RWPE2 (cell line): ENCODE measurements at regions not wholly inside any gene's neighbourhood (a gene's known extent, or its start where the extent isn't known, plus 50 kb on each side); places are given as distances from the start of the nearest gene placed in this dataset.

ENCODE experiments used
- ATAC-seq: fragments of 200-7000 bp; cut with Tn5 transposase; 3 replicates; pipeline ENCODE4 v1.9.1; 2021; ENCODE audit warnings: low read depth
- DNase-seq: peaks from one replicate; pipeline ENCODE4 v3.0.0-alpha.2; 2020; ENCODE audit warnings: low spot score
- H3K27ac ChIP-seq: fragments of 450-650 bp; 2 replicates; pipeline ENCODE4 v1.5.1; 2017; ENCODE audit warnings: mild to moderate bottlenecking; ENCODE audit not compliant: poor library complexity, severe bottlenecking
- H3K27me3 ChIP-seq: fragments of 250-450 bp; sonication (Bioruptor Pico); 2 replicates; pipeline ENCODE4 v1.5.1; 2021; ENCODE audit warnings: mild to moderate bottlenecking, moderate library complexity; ENCODE audit not compliant: insufficient read depth, poor library complexity, severe bottlenecking
- H3K36me3 ChIP-seq: fragments of 250-450 bp; sonication (Bioruptor Pico); 2 replicates; pipeline ENCODE4 v1.5.1; 2020; ENCODE audit warnings: low read depth, mild to moderate bottlenecking, moderate library complexity
- H3K4me1 ChIP-seq: fragments of 250-450 bp; sonication (Bioruptor Pico); 2 replicates; pipeline ENCODE4 v1.5.1; 2021; ENCODE audit warnings: mild to moderate bottlenecking, moderate library complexity; ENCODE audit not compliant: insufficient read depth, poor library complexity, severe bottlenecking
- H3K4me3 ChIP-seq: fragments of 250-450 bp; sonication (Bioruptor Pico); 2 replicates; pipeline ENCODE4 v1.5.1; 2021; ENCODE audit warnings: mild to moderate bottlenecking, moderate library complexity; ENCODE audit not compliant: severe bottlenecking
- H3K9me3 ChIP-seq: fragments of 250-450 bp; sonication (Bioruptor Pico); 2 replicates; pipeline ENCODE4 v1.5.1; 2021; ENCODE audit warnings: mild to moderate bottlenecking, moderate library complexity; ENCODE audit not compliant: severe bottlenecking
- TF ChIP-seq, protein P1 (sequence below): fragments of 450-650 bp; IDR thresholded peaks from one replicate; pipeline ENCODE4 v1.5.1; 2017; ENCODE audit warnings: mild to moderate bottlenecking, moderate library complexity; ENCODE audit not compliant: poor library complexity, severe bottlenecking

DNA sequence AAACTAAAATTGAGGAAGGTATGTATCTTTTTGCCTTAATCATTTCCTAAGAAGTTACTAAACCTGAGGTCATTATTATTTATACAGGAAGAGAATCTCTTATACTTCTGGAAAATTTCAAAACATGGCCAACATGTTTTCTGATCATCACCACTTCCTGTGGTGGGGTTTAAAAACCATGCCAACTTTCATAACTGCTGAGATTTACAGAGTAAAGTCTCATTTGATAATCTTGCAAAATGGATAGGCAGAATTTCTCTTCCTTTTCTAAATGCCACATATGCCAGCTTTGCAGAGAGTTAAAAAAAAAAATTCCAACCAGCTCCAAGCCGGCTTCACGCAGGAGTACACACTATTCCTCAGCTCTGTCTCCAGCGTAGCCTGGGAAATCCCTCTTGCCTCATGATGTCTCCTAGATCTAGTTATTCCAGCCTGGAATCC, 124.3 kb upstream of the SPRED1 start:
- no peaks in the 10 kb centered on the region for H3K27me3 ChIP-seq
- peaks cover 45% of the 10 kb centered on the region for H3K4me1 ChIP-seq
- no peaks in the 10 kb centered on the region for H3K9me3 ChIP-seq
- no peaks in the 10 kb centered on the region for H3K36me3 ChIP-seq
- H3K4me3 ChIP-seq = no peak overlapping the region
- no peak for ATAC-seq
- H3K27ac ChIP-seq = peak overlapping the region; percentile 87
- no peak for DNase-seq
- TF ChIP-seq, protein P1, sequence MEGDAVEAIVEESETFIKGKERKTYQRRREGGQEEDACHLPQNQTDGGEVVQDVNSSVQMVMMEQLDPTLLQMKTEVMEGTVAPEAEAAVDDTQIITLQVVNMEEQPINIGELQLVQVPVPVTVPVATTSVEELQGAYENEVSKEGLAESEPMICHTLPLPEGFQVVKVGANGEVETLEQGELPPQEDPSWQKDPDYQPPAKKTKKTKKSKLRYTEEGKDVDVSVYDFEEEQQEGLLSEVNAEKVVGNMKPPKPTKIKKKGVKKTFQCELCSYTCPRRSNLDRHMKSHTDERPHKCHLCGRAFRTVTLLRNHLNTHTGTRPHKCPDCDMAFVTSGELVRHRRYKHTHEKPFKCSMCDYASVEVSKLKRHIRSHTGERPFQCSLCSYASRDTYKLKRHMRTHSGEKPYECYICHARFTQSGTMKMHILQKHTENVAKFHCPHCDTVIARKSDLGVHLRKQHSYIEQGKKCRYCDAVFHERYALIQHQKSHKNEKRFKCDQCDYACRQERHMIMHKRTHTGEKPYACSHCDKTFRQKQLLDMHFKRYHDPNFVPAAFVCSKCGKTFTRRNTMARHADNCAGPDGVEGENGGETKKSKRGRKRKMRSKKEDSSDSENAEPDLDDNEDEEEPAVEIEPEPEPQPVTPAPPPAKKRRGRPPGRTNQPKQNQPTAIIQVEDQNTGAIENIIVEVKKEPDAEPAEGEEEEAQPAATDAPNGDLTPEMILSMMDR = no peak

DNA sequence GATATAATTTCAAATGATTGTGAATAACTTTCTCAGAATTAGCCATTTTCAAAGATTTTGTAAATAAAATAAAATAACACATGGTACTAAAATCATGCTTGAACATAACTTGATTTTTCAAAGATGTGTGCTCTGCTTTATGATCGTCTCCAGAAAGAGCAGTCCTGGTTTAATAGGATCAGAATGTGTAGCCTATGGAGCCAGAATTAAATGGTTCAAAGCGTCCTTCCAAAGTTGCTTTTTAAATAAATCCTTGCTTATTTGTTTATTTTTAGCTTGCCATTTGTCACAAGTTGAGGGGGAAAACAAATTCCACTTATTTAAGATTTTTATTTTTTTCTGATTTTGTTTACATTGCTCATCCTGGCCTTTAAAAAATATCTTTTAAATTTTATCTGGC, 123.7 kb upstream of the SPRED1 start:
- Histone ChIP-seq H3K9me3 (no peaks in the 10 kb centered on the region), H3K27ac (peak overlapping the region; percentile 87), H3K27me3 (no peaks in the 10 kb centered on the region), H3K4me3 (no peak overlapping the region), H3K4me1 (peaks cover 45% of the 10 kb centered on the region), H3K36me3 (no peaks in the 10 kb centered on the region)
- DNase-seq (no peak), ATAC-seq (no peak)
- TF ChIP-seq, protein P1 = no peak

DNA sequence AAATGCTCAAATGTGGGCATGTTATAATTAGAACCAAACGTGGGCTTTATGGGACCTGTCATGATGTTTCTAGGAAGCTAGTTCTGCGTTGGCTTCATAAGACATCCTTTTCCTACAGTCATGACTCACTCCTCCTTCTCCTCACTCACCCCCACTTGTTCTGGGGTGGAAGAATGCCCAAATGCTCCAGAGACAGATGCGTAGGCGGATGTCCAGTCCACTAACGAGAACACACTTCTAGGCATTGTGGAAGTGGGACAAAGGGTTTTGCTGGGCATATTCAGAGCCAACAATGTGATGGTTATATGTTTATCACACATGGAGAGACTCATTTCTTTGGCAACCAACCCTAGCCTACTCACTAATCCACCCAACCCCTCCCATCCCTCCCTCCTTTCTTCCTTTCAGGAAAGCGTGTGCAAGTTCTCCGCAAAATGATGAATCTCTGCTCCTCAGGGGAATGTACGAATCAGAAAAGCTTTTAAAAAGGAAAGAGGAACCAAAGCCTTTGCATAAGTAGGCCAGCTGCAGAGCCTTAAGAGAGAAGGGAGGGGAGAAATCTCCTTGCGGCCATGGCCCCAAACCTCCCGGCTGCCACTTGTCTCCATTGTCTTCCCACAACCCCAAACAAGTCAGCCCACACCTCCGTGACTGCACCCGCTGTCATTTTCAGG, 123.0 kb upstream of the SPRED1 start:
- H3K4me1 ChIP-seq = peaks cover 45% of the 10 kb centered on the region
- no peak overlapping the region for H3K4me3 ChIP-seq
- peak overlapping the region; percentile 87 for H3K27ac ChIP-seq
- peak; percentile 91 for DNase-seq
- H3K27me3 ChIP-seq = no peaks in the 10 kb centered on the region
- H3K36me3 ChIP-seq = no peaks in the 10 kb centered on the region
- no peaks in the 10 kb centered on the region for H3K9me3 ChIP-seq
- ATAC-seq = peak; percentile 74
- TF ChIP-seq, protein P1 = no peak

DNA sequence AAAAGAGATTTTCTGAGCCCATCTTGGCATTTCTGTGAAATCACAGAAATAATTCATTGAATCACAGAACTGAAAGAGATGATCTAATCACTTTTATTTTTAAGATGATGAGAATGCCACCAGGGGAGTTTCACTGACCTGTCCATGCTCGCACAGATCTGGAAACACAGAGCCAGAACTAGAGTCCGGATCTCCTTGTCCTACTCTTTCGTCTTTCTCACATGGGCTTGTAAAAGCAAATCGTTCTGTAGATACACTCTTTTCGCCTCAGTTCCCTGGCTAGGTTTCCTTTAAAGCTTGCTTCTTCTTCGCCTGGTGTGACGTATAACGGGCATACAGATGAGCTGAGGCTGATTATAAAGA, 122.5 kb upstream of the SPRED1 start:
- Histone ChIP-seq H3K4me3 (no peak overlapping the region), H3K27ac (peak overlapping the region; percentile 87), H3K9me3 (no peaks in the 10 kb centered on the region), H3K36me3 (no peaks in the 10 kb centered on the region), H3K27me3 (no peaks in the 10 kb centered on the region), H3K4me1 (peaks cover 45% of the 10 kb centered on the region)
- ATAC-seq = peak; percentile 6; the same call in 1 of the 3 replicates
- DNase-seq = no peak
- TF ChIP-seq, protein P1 = no peak
